ENCODE measurements at regions not wholly inside any gene's neighbourhood (a gene's known extent, or its start where the extent isn't known, plus 50 kb on each side); places are given as distances from the start of the nearest gene placed in this dataset.

GRCh38 chr3:99526921-99527320 is 111.5 kb upstream of the COL8A1 start:
- TF ChIP-seq CTCF (IDR thresholded peaks at IDR 0.05; ENCODE audit: low read length) (no peak), EZH2phosphoT487 (IDR thresholded peaks at IDR 0.05; ENCODE audit: low read length) (no peak), EZH2 (optimal IDR thresholded peaks at IDR 0.05; ENCODE audit: low read depth, low read length) (no peak)
